Keratinocyte (primary cell): ENCODE measurements at regions not wholly inside any gene's neighbourhood (a gene's known extent, or its start where the extent isn't known, plus 50 kb on each side); places are given as distances from the start of the nearest gene placed in this dataset.
"Not testable (repeated sequence)": the region's sequence is repeated elsewhere in the genome, so short reads cannot be mapped to it uniquely, and the experiment has no call there.

ENCODE experiments used
- DNase-seq: peaks from one replicate; pipeline ENCODE4 v3.0.0-alpha.2; 2011; ENCODE audit warnings: low read depth, missing footprints, low spot score
- FAIRE-seq: peaks from 2 replicates; lab custom pipeline; 2011; peaks lifted over from hg19 to GRCh38; lab: Jason Lieb, UNC
- H2AFZ ChIP-seq: 2 replicates; pipeline ENCODE4 v1.6.0; 2012; ENCODE audit warnings: low read length, control low read depth, inconsistent platforms; ENCODE audit not compliant: control insufficient read depth
- H3K27ac ChIP-seq: 2 replicates; pipeline ENCODE4 v1.5.1; 2011; ENCODE audit warnings: low read length; ENCODE audit not compliant: control insufficient read depth, insufficient read depth
- H3K27me3 ChIP-seq: 3 replicates; pipeline ENCODE4 v1.6.0; 2011; ENCODE audit warnings: low read length; ENCODE audit not compliant: control insufficient read depth, insufficient read depth; ENCODE audit errors: extremely low read depth
- H3K36me3 ChIP-seq, 2 experiments: 2 replicates in 1 of 2; 3 replicates in 1 of 2; pipeline ENCODE4 v1.5.1; 2011; ENCODE audit warnings: low read length in 2 of 2, mild to moderate bottlenecking in 1 of 2; ENCODE audit not compliant: control insufficient read depth in 2 of 2, insufficient read depth in 2 of 2; ENCODE audit errors: extremely low read depth in 1 of 2
- H3K4me1 ChIP-seq: 3 replicates; pipeline ENCODE4 v1.5.1; 2011; ENCODE audit warnings: low read length; ENCODE audit not compliant: control insufficient read depth, insufficient read depth; ENCODE audit errors: extremely low read depth
- H3K4me2 ChIP-seq: 3 replicates; pipeline ENCODE4 v1.6.0; 2011; ENCODE audit warnings: low read depth, low read length; ENCODE audit not compliant: control insufficient read depth, insufficient read depth; ENCODE audit errors: extremely low read depth
- H3K4me3 ChIP-seq, 3 experiments: fragments of 200-600 bp in 1 of 3; sonication (generic) in 1 of 3; 2 replicates in 2 of 3; 3 replicates in 1 of 3; pipeline ENCODE4 v1.5.1; 2011 to 2016; ENCODE audit warnings: low read length in 3 of 3, mild to moderate bottlenecking in 3 of 3, control low read depth in 2 of 3, inconsistent platforms in 1 of 3, low read depth in 1 of 3, mixed read lengths in 1 of 3, mixed run types in 1 of 3, moderate library complexity in 1 of 3; ENCODE audit not compliant: control insufficient read depth in 2 of 3, insufficient read depth in 2 of 3; ENCODE audit errors: extremely low read depth in 1 of 3
- H3K79me2 ChIP-seq: 2 replicates; pipeline ENCODE4 v1.6.0; 2012; ENCODE audit warnings: low read length; ENCODE audit not compliant: control insufficient read depth, insufficient read depth
- H3K9ac ChIP-seq: 3 replicates; pipeline ENCODE4 v1.6.0; 2011; ENCODE audit warnings: low read length; ENCODE audit not compliant: control insufficient read depth, insufficient read depth; ENCODE audit errors: extremely low read depth
- H3K9me1 ChIP-seq: 3 replicates; pipeline ENCODE4 v1.6.0; 2011; ENCODE audit warnings: low read length; ENCODE audit not compliant: control insufficient read depth, insufficient read depth; ENCODE audit errors: extremely low read depth
- H3K9me3 ChIP-seq: 2 replicates; pipeline ENCODE4 v1.5.1; 2012; ENCODE audit warnings: low read depth, low read length; ENCODE audit not compliant: control insufficient read depth
- H4K20me1 ChIP-seq: 3 replicates; pipeline ENCODE4 v1.6.0; 2011; ENCODE audit warnings: low read length; ENCODE audit not compliant: control insufficient read depth, insufficient read depth; ENCODE audit errors: extremely low read depth
- EZH2 ChIP-seq: IDR thresholded peaks from one replicate; pipeline ENCODE4 v1.6.1; 2012; ENCODE audit warnings: inconsistent platforms, mild to moderate bottlenecking, low read length, moderate library complexity
- dilution Hi-C: fragments of 300-500 bp; cut with MboI; formaldehyde crosslinking; loops from one replicate; pipeline ENCODE4 v1.7.0; 2020; ENCODE audit warnings: low sequenced_read_pairs; ENCODE audit not compliant: extremely low pct_ligation_motif_present
- TF ChIP-seq, protein P1 (sequence below), 3 experiments: IDR thresholded peaks in 1 of 3; conservative IDR thresholded peaks in 1 of 3; optimal IDR thresholded peaks in 1 of 3; 2 replicates in 2 of 3; 3 replicates in 1 of 3; pipeline versions ENCODE3 to v1.5.1; 2011; ENCODE audit warnings: low read length in 3 of 3, mild to moderate bottlenecking in 3 of 3, moderate library complexity in 2 of 3, control low read depth in 1 of 3, inconsistent platforms in 1 of 3; ENCODE audit not compliant: insufficient read depth in 2 of 3; ENCODE audit errors: extremely low read depth in 1 of 3

- H2AFZ ChIP-seq, FAIRE-seq: not testable (repeated sequence)
Measured at GRCh38 chr5:20276-20675, 71.7 kb upstream of the PLEKHG4B start.

DNA sequence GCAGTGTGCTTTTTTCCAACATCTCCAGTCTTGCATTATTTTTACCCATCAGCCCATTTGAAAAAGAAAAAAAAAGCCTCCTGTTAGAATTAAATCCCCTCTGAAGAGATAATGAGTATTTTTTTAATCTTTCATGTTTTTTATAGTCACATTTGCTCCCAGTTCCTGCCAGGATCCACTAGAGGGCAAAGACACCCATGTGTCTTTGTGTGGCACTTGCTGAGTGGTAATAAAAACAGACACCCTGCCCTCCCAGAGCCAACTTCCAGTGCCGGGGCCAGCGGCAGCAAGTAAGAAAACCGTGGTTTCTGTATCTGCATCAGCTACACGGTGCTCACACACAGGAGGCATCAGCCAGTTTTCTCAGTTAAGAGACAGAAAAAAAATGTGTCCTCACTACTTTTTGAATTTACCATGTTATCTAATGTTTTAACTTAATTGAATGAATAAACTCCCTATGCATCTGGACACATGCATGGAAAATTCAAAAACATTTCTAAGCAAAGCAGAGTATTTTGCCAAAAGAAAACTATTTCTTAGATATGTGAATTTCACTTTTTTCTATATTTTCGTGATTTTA lies 70.2 kb upstream of the PLEKHG4B start:
- Histone ChIP-seq H3K36me3 (no peaks in the 10 kb centered on the region), H3K4me1 (no peaks in the 10 kb centered on the region), H3K27ac (no peak overlapping the region), H4K20me1 (no peaks in the 10 kb centered on the region), H3K27me3 (no peaks in the 10 kb centered on the region), H3K79me2 (no peaks in the 10 kb centered on the region), H3K9me3 (no peaks in the 10 kb centered on the region), H3K9me1 (no peaks in the 10 kb centered on the region), H3K4me3 (no peak overlapping the region), H2AFZ (no peak overlapping the region), H3K9ac (no peak overlapping the region), H3K4me2 (no peak overlapping the region)
- TF ChIP-seq EZH2: no peak
- TF ChIP-seq, protein P1, sequence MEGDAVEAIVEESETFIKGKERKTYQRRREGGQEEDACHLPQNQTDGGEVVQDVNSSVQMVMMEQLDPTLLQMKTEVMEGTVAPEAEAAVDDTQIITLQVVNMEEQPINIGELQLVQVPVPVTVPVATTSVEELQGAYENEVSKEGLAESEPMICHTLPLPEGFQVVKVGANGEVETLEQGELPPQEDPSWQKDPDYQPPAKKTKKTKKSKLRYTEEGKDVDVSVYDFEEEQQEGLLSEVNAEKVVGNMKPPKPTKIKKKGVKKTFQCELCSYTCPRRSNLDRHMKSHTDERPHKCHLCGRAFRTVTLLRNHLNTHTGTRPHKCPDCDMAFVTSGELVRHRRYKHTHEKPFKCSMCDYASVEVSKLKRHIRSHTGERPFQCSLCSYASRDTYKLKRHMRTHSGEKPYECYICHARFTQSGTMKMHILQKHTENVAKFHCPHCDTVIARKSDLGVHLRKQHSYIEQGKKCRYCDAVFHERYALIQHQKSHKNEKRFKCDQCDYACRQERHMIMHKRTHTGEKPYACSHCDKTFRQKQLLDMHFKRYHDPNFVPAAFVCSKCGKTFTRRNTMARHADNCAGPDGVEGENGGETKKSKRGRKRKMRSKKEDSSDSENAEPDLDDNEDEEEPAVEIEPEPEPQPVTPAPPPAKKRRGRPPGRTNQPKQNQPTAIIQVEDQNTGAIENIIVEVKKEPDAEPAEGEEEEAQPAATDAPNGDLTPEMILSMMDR (optimal IDR thresholded peaks at IDR 0.05 in 1 of 3, IDR thresholded peaks at IDR 0.05 in 1 of 3, conservative IDR thresholded peaks at IDR 0.05 in 1 of 3; ENCODE audit: extremely low read depth in 1 of 3, insufficient read depth in 2 of 3, low read length in 3 of 3): peak; percentile 8 to 43 (median 36)
- dilution Hi-C loops: no loop called here
- DNase-seq (no peak), FAIRE-seq (no peak)

More at GRCh38 chr5:20276-20675, 71.7 kb upstream of the PLEKHG4B start:
- H3K79me2 ChIP-seq, H3K27ac ChIP-seq, H3K4me3 ChIP-seq, H4K20me1 ChIP-seq, dilution Hi-C loops, H3K27me3 ChIP-seq, H3K4me1 ChIP-seq, H3K9me1 ChIP-seq, H3K9me3 ChIP-seq, H3K36me3 ChIP-seq, DNase-seq, H3K9ac ChIP-seq, H3K4me2 ChIP-seq: not testable (repeated sequence)

DNA sequence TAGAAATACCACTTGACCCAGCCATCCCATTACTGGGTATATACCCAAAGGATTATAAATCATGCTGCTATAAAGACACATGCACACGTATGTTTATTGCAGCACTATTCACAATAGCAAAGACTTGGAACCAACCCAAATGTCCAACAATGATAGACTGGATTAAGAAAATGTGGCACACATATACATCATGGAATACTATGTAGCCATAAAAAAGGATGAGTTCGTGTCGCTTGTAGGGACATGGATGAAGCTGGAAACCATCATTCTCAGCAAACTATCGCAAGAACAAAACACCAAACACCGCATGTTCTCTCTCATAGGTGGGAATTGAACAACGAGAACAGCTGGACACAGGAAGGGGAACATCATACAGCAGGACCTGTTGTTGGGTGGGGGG lies 68.1 kb upstream of the PLEKHG4B start:
- H3K4me1 ChIP-seq, FAIRE-seq, H3K9me1 ChIP-seq, H2AFZ ChIP-seq, H3K9me3 ChIP-seq, H3K4me3 ChIP-seq, dilution Hi-C loops, DNase-seq, H3K36me3 ChIP-seq, H3K27me3 ChIP-seq, H3K4me2 ChIP-seq, H4K20me1 ChIP-seq, H3K27ac ChIP-seq, H3K79me2 ChIP-seq, H3K9ac ChIP-seq: not testable (repeated sequence)

- H3K79me2 ChIP-seq, H2AFZ ChIP-seq, FAIRE-seq, H3K4me1 ChIP-seq, H3K27me3 ChIP-seq, dilution Hi-C loops, H3K4me2 ChIP-seq, H3K4me3 ChIP-seq, H3K9ac ChIP-seq, H4K20me1 ChIP-seq, H3K36me3 ChIP-seq, DNase-seq, H3K9me3 ChIP-seq, H3K9me1 ChIP-seq, H3K27ac ChIP-seq: not testable (repeated sequence)
Measured at GRCh38 chr5:25067-25466, 66.9 kb upstream of the PLEKHG4B start.
